Neuronal stem cell (in vitro differentiated cells): ENCODE measurements at regions not wholly inside any gene's neighbourhood (a gene's known extent, or its start where the extent isn't known, plus 50 kb on each side); places are given as distances from the start of the nearest gene placed in this dataset.
A peak's percentile ranks its signal among the peaks of the same experiment; 100 is the strongest.
"Not testable (repeated sequence)": the region's sequence is repeated elsewhere in the genome, so short reads cannot be mapped to it uniquely, and the experiment has no call there.

ENCODE experiments used
- DNase-seq: peaks from one replicate; pipeline ENCODE4 v3.0.0-alpha.2; 2013; ENCODE audit warnings: low spot score
- H2AFZ ChIP-seq: one replicate; pipeline ENCODE4 v1.6.1; 2013; ENCODE audit warnings: mild to moderate bottlenecking, low read length, inconsistent platforms
- H2AK5ac ChIP-seq: 2 replicates; pipeline ENCODE4 v1.6.1; 2013; ENCODE audit warnings: low read depth, mild to moderate bottlenecking, inconsistent platforms, low read length, moderate library complexity, mixed read lengths
- H2BK120ac ChIP-seq: 2 replicates; pipeline ENCODE4 v1.6.1; 2013; ENCODE audit warnings: low read depth, mild to moderate bottlenecking, inconsistent platforms, low read length, moderate library complexity, mixed read lengths
- H2BK12ac ChIP-seq: one replicate; pipeline ENCODE4 v1.6.1; 2013; ENCODE audit warnings: low read length, inconsistent platforms
- H2BK15ac ChIP-seq: 2 replicates; pipeline ENCODE4 v1.6.1; 2013; ENCODE audit warnings: mild to moderate bottlenecking, low read length, inconsistent platforms, mixed read lengths
- H2BK5ac ChIP-seq: one replicate; pipeline ENCODE4 v1.6.1; 2013; ENCODE audit warnings: inconsistent platforms, mild to moderate bottlenecking, low read length, moderate library complexity
- H3K14ac ChIP-seq: one replicate; pipeline ENCODE4 v1.6.1; 2013; ENCODE audit warnings: low read length, inconsistent platforms
- H3K18ac ChIP-seq: 2 replicates; pipeline ENCODE4 v1.6.1; 2013; ENCODE audit warnings: low read length, inconsistent platforms
- H3K23ac ChIP-seq: 2 replicates; pipeline ENCODE4 v1.6.1; 2013; ENCODE audit warnings: low read depth, mild to moderate bottlenecking, mixed read lengths, low read length, inconsistent platforms; ENCODE audit not compliant: poor library complexity
- H3K27ac ChIP-seq: replicated peaks from 3 replicates; pipeline ENCODE4 v1.5.1; 2013; ENCODE audit warnings: low read length, inconsistent platforms
- H3K27me3 ChIP-seq, 3 experiments: 2 replicates each; pipeline ENCODE4 v1.6.1; 2013; ENCODE audit warnings: low read length in 3 of 3, mild to moderate bottlenecking in 2 of 3, inconsistent platforms in 1 of 3, low read depth in 1 of 3, mixed read lengths in 1 of 3, moderate library complexity in 1 of 3; ENCODE audit not compliant: control insufficient read depth in 3 of 3, insufficient read depth in 3 of 3
- H3K36me3 ChIP-seq, 2 donors: replicated peaks in 1 of 2; 2 replicates each; pipeline ENCODE4 v1.6.1; 2013; ENCODE audit warnings: low read length in 2 of 2; ENCODE audit not compliant: control insufficient read depth in 2 of 2, insufficient read depth in 2 of 2
- H3K4ac ChIP-seq: 2 replicates; pipeline ENCODE4 v1.6.1; 2013; ENCODE audit warnings: inconsistent platforms, mild to moderate bottlenecking, low read length, moderate library complexity
- H3K4me1 ChIP-seq, 2 donors: 1 replicate in 1 of 2; 2 replicates in 1 of 2; pipeline ENCODE4 v1.6.1; 2013; ENCODE audit warnings: low read length in 2 of 2, low read depth in 1 of 2; ENCODE audit not compliant: control insufficient read depth in 2 of 2, insufficient read depth in 1 of 2
- H3K4me2 ChIP-seq: one replicate; pipeline ENCODE4 v1.6.1; 2013; ENCODE audit warnings: mild to moderate bottlenecking, low read length, inconsistent platforms; ENCODE audit not compliant: insufficient read depth, poor library complexity, severe bottlenecking
- H3K4me3 ChIP-seq, 2 donors: 2 replicates each; pipeline ENCODE4 v1.5.1; 2013; ENCODE audit warnings: low read length in 2 of 2, mild to moderate bottlenecking in 2 of 2, inconsistent platforms in 1 of 2, moderate library complexity in 1 of 2
- H3K79me1 ChIP-seq: one replicate; pipeline ENCODE4 v1.6.1; 2013; ENCODE audit warnings: low read depth, mild to moderate bottlenecking, inconsistent platforms, low read length, moderate library complexity
- H3K9ac ChIP-seq: one replicate; pipeline ENCODE4 v1.6.1; 2013; ENCODE audit warnings: mild to moderate bottlenecking, low read depth, low read length, inconsistent platforms; ENCODE audit not compliant: poor library complexity
- H3K9me3 ChIP-seq, 2 donors: replicated peaks in 1 of 2; 2 replicates each; pipeline versions ENCODE3 to v1.6.1; 2013; ENCODE audit warnings: low read length in 2 of 2, mild to moderate bottlenecking in 2 of 2, inconsistent platforms in 1 of 2, low read depth in 1 of 2, mixed read lengths in 1 of 2, moderate library complexity in 1 of 2; ENCODE audit not compliant: control insufficient read depth in 2 of 2, insufficient read depth in 1 of 2
- H4K8ac ChIP-seq: one replicate; pipeline ENCODE4 v1.6.1; 2013; ENCODE audit warnings: low read depth, mild to moderate bottlenecking, inconsistent platforms, low read length, moderate library complexity
- H4K91ac ChIP-seq: one replicate; pipeline ENCODE4 v1.6.1; 2013; ENCODE audit warnings: low read length, low read depth, mild to moderate bottlenecking, inconsistent platforms; ENCODE audit not compliant: poor library complexity
- WGBS, 2 donors: extraction: QIAGEN DNeasy Blood & Tissue Kit; methylation state at CpG; one replicate each; pipeline ENCODE4 v1.1.7; 2013; ENCODE audit warnings: missing lambda C conversion rate in 2 of 2, mixed read lengths in 1 of 2; ENCODE audit not compliant: insufficient read length in 2 of 2, insufficient replicate concordance in 1 of 2; ENCODE audit errors: extremely low coverage in 2 of 2; 5-methylcytosine and 5-hydroxymethylcytosine counted together

GRCh38 chr1:187067160-187067559 is 238.4 kb downstream of the PLA2G4A start:
- Histone ChIP-seq H3K4me3 (no peak overlapping the region), H3K23ac (no peak overlapping the region), H2BK12ac (no peak overlapping the region), H3K9me3 (no peaks in the 10 kb centered on the region), H3K27ac (no peak overlapping the region), H2BK120ac (no peak overlapping the region), H2AK5ac (no peak overlapping the region), H3K18ac (no peak overlapping the region), H3K4ac (no peak overlapping the region), H4K91ac (no peak overlapping the region), H3K4me2 (no peak overlapping the region), H3K36me3 (no peaks in the 10 kb centered on the region), H2AFZ (no peak overlapping the region), H3K9ac (no peak overlapping the region), H3K4me1 (peaks cover 0 to 2% of the 10 kb centered on the region in 2 donors), H4K8ac (no peak overlapping the region), H2BK5ac (no peak overlapping the region), H3K27me3 (no peaks in the 10 kb centered on the region), H3K79me1 (no peaks in the 10 kb centered on the region), H2BK15ac (no peak overlapping the region), H3K14ac (no peak overlapping the region)
- WGBS, 2 donors = no CpG with 5 or more reads among the region's 1 CpG
- DNase-seq = no peak

DNA sequence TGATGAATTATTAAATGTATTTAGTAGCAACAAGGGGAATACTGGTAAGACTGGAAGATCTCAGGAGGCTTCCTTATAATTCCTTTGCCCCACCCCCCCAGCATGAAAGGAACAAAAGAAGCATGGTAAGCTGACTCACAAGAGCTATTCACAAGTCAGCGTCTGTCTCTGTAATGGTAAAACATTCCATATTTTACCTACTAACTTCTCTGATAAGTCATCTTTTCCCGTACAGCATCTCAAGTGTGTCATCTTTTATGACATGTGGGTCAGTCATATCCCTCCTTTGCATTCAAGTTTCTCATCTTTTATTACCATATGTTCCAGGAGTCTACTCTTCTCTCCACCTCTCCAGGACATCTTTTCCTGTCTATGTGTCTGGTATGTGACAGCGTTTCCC is 241.3 kb downstream of the PLA2G4A start:
- WGBS, 2 donors = no CpG with 5 or more reads among the region's 3 CpGs
- H3K4me1 ChIP-seq = peaks cover 0 to 2% of the 10 kb centered on the region in 2 donors
- H2BK15ac ChIP-seq = no peak overlapping the region
- no peaks in the 10 kb centered on the region for H3K79me1 ChIP-seq
- no peaks in the 10 kb centered on the region for H3K9me3 ChIP-seq
- H3K14ac ChIP-seq = no peak overlapping the region
- H2AK5ac ChIP-seq = no peak overlapping the region
- H3K4ac ChIP-seq = no peak overlapping the region
- no peaks in the 10 kb centered on the region for H3K27me3 ChIP-seq
- no peak overlapping the region for H4K91ac ChIP-seq
- no peak overlapping the region for H3K4me2 ChIP-seq
- no peak overlapping the region for H3K27ac ChIP-seq
- no peak overlapping the region for H3K4me3 ChIP-seq
- no peak overlapping the region for H3K18ac ChIP-seq
- peak overlapping the region; percentile 56 for H2AFZ ChIP-seq
- H4K8ac ChIP-seq = no peak overlapping the region
- H3K9ac ChIP-seq = no peak overlapping the region
- DNase-seq = no peak
- no peak overlapping the region for H3K23ac ChIP-seq
- H3K36me3 ChIP-seq = no peaks in the 10 kb centered on the region
- H2BK12ac ChIP-seq = no peak overlapping the region
- no peak overlapping the region for H2BK5ac ChIP-seq
- H2BK120ac ChIP-seq = no peak overlapping the region

DNA sequence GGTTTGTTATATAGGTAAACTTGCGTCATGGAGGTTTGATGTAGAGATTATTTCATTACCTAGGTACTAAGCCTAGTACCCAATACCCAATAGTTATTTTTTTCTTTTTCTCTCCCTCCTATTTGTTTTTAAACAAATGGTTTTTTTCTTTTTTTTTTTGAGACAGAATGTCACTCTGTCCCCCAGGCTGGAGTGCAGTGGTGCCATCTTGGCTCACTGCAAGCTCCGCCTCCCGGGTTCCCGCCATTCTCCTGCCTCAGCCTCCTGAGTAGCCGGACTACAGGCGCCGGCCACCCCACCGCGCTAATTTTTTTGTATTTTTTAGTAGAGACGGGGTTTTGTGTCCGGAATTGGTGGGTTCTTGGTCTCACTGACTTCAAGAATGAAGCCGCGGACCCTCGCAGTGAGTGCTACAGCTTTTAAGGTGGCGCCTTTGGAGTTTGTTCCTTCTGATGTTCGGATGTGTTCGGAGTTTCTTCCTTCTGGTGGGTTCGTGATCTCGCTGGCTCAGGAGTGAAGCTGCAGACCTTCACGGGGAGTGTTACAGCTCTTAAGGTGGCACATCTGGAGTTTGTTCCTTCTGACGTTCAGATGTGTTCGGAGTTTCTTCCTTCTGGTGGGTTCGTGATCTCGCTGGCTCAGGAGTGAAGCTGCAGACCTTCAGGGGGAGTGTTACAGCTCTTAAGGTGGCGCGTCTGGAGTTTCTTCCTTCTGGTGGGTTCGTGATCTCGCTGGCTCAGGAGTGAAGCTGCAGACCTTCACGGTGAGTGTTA is 243.7 kb downstream of the PLA2G4A start:
- not testable (repeated sequence) for H2BK120ac ChIP-seq, H2BK15ac ChIP-seq, H3K4me3 ChIP-seq, H2AK5ac ChIP-seq, H3K9me3 ChIP-seq, H3K4me1 ChIP-seq, H2BK12ac ChIP-seq, H3K14ac ChIP-seq, H4K8ac ChIP-seq, H3K79me1 ChIP-seq, H3K27ac ChIP-seq, H3K4ac ChIP-seq, H3K23ac ChIP-seq, H2AFZ ChIP-seq, H3K27me3 ChIP-seq, H4K91ac ChIP-seq, H3K9ac ChIP-seq, H3K18ac ChIP-seq, H3K36me3 ChIP-seq, H3K4me2 ChIP-seq, H2BK5ac ChIP-seq, DNase-seq
- no CpG with 5 or more reads among the region's 29 CpGs for WGBS, 2 donors

DNA sequence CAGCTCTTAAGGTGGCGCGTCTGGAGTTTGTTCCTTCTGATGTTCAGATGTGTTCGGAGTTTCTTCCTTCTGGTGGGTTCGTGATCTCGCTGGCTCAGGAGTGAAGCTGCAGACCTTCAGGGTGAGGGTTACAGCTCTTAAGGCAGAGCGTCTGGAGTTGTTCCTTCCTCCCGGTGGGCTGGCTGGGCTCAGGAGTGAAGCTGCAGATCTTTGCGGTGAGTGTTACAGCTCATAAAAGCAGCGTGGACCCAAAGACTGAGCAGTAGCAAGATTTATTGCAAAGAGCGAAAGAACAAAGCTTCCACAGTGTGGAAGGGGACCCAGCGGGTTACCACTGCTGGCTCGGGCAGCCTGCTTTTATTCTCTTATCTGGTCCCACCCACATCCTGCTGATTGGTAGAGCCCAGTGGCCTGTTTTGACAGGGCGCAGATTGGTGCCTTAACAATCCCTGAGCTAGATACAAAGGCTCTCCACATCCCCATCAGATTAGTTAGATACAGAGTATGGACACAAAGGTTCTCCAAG is 244.3 kb downstream of the PLA2G4A start:
- H3K23ac ChIP-seq, H2BK15ac ChIP-seq, H3K4ac ChIP-seq, H3K4me1 ChIP-seq, H2AFZ ChIP-seq, H2BK5ac ChIP-seq, H3K9me3 ChIP-seq, H3K4me3 ChIP-seq, H3K27me3 ChIP-seq, H3K14ac ChIP-seq, H2BK120ac ChIP-seq, H4K8ac ChIP-seq, DNase-seq, H3K36me3 ChIP-seq, H3K79me1 ChIP-seq, H3K4me2 ChIP-seq, H3K18ac ChIP-seq, H2AK5ac ChIP-seq, H4K91ac ChIP-seq, H2BK12ac ChIP-seq, H3K27ac ChIP-seq, H3K9ac ChIP-seq: not testable (repeated sequence)
- WGBS, 2 donors = no CpG with 5 or more reads among the region's 13 CpGs
